ENCODE measurements at regions not wholly inside any gene's neighbourhood (a gene's known extent, or its start where the extent isn't known, plus 50 kb on each side); places are given as distances from the start of the nearest gene placed in this dataset.

DNA sequence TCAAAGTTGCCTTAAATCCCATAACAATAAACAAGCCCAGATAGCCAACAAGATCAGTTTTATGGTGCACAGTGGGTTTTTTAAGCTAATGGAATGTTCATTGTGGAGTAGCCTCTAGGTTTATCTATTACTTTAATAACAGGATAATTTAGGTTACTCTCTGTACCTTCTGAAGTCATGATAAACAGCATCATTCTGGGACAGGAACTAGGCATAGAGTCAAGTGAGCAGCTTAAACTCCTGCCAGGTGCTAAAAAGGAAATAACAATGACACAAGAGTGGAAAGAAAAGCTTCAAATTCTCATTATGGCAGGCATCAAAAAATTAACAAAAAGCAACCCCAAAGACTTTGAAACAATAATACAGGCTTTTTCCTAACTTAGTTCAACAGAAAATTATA lies 228.8 kb downstream of the HACE1 start:
- H3K27me3 ChIP-seq (ENCODE audit: control insufficient read depth in 2 of 2, insufficient read depth in 2 of 2, low read length in 2 of 2) = no peaks in the 10 kb centered on the region
- DNase-seq (ENCODE audit: low read depth, low spot score) = no peak

DNA sequence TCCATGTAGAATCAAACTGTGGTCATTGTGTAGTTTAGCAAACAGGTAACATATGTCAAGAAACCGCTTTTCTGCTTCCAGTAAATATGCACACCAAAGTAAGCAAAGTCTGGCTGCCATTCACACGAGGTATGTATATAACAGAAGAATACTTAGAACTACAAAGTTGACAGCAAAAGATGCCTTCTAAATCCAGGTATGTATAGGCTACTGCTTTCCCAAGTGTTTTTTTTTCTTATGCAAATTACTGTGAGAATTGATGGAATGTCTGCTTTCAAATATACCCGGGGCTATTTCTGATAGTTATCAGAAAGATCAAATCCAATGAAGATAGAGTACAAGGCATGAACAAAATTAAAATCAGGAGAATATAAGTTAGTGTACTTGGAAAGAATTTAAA lies 229.2 kb downstream of the HACE1 start:
- dilution Hi-C loops (cut with MboI; ENCODE audit: extremely low pct_ligation_motif_present, low sequenced_read_pairs) = no loop called here
- Histone ChIP-seq H3K9ac (replicated peaks; ENCODE audit: extremely low read depth, insufficient read depth, low read length) (no peak overlapping the region), H3K9me1 (replicated peaks; ENCODE audit: control insufficient read depth, extremely low read depth, insufficient read depth, low read length) (no peaks in the 10 kb centered on the region), H3K4me3 (replicated peaks in 1 of 3; ENCODE audit: insufficient read depth in 1 of 3, low read depth in 1 of 3, low read length in 3 of 3) (no peak overlapping the region), H3K27ac (ENCODE audit: insufficient read depth, low read depth, low read length) (no peak overlapping the region), H3K4me2 (ENCODE audit: insufficient read depth, low read length) (no peak overlapping the region), H3K4me1 (ENCODE audit: control insufficient read depth, extremely low read depth, insufficient read depth, low read length) (peaks cover 10% of the 10 kb centered on the region), H3K79me2 (ENCODE audit: control insufficient read depth, insufficient read depth, low read length) (no peaks in the 10 kb centered on the region), H4K20me1 (replicated peaks; ENCODE audit: control insufficient read depth, extremely low read depth, insufficient read depth, low read length) (no peaks in the 10 kb centered on the region), H2AFZ (ENCODE audit: low read depth, low read length) (no peak overlapping the region), H3K27me3 (ENCODE audit: control insufficient read depth in 2 of 2, insufficient read depth in 2 of 2, low read length in 2 of 2) (no peaks in the 10 kb centered on the region), H3K9me3 (replicated peaks; ENCODE audit: control insufficient read depth, insufficient read depth, low read length) (no peaks in the 10 kb centered on the region), H3K36me3 (ENCODE audit: control insufficient read depth in 2 of 2, extremely low read depth in 1 of 2, insufficient read depth in 2 of 2, low read length in 2 of 2) (no peaks in the 10 kb centered on the region)
- ChIA-PET CTCF (no interaction called here), POLR2A (no interaction called here)
- TF ChIP-seq POLR2AphosphoS5 (IDR thresholded peaks at IDR 0.05; ENCODE audit: insufficient read depth, low read depth, low read length) (no peak), POLR2A (IDR thresholded peaks at IDR 0.05; ENCODE audit: low read depth, low read length) (no peak), EZH2 (IDR thresholded peaks at IDR 0.05; ENCODE audit: borderline replicate concordance, low read depth, low read length, severe bottlenecking) (no peak), GATA2 (IDR thresholded peaks at IDR 0.05; ENCODE audit: insufficient read depth, insufficient read length, low read depth, low read length) (no peak)
- TF ChIP-seq, protein P1, sequence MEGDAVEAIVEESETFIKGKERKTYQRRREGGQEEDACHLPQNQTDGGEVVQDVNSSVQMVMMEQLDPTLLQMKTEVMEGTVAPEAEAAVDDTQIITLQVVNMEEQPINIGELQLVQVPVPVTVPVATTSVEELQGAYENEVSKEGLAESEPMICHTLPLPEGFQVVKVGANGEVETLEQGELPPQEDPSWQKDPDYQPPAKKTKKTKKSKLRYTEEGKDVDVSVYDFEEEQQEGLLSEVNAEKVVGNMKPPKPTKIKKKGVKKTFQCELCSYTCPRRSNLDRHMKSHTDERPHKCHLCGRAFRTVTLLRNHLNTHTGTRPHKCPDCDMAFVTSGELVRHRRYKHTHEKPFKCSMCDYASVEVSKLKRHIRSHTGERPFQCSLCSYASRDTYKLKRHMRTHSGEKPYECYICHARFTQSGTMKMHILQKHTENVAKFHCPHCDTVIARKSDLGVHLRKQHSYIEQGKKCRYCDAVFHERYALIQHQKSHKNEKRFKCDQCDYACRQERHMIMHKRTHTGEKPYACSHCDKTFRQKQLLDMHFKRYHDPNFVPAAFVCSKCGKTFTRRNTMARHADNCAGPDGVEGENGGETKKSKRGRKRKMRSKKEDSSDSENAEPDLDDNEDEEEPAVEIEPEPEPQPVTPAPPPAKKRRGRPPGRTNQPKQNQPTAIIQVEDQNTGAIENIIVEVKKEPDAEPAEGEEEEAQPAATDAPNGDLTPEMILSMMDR (IDR thresholded peaks at IDR 0.05; ENCODE audit: extremely low read depth in 1 of 2, insufficient read depth in 1 of 2, low read depth in 1 of 2, low read length in 2 of 2) = no peak
- TF ChIP-seq, protein P2, sequence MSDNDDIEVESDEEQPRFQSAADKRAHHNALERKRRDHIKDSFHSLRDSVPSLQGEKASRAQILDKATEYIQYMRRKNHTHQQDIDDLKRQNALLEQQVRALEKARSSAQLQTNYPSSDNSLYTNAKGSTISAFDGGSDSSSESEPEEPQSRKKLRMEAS (IDR thresholded peaks at IDR 0.05; ENCODE audit: insufficient read depth, insufficient read length) = no peak
- DNase-seq (ENCODE audit: low read depth, low spot score) = no peak
- intact Hi-C loops (cut with micrococcal nuclease) = loop anchor here (10.0 kb wide), 1 partner anchor 866 kb away; no protein-coding TSS in a partner anchor
- BruUV-seq (replicated peaks) = no TSS peak
- no peak for FAIRE-seq

More for the DNA sequence above, 228.8 kb downstream of the HACE1 start:
- Histone ChIP-seq H4K20me1 (replicated peaks; ENCODE audit: control insufficient read depth, extremely low read depth, insufficient read depth, low read length) (no peaks in the 10 kb centered on the region), H3K9me1 (replicated peaks; ENCODE audit: control insufficient read depth, extremely low read depth, insufficient read depth, low read length) (no peaks in the 10 kb centered on the region), H3K9ac (replicated peaks; ENCODE audit: extremely low read depth, insufficient read depth, low read length) (no peak overlapping the region), H3K27ac (ENCODE audit: insufficient read depth, low read depth, low read length) (no peak overlapping the region), H3K4me3 (replicated peaks in 1 of 3; ENCODE audit: insufficient read depth in 1 of 3, low read depth in 1 of 3, low read length in 3 of 3) (no peak overlapping the region), H3K9me3 (replicated peaks; ENCODE audit: control insufficient read depth, insufficient read depth, low read length) (no peaks in the 10 kb centered on the region), H3K36me3 (ENCODE audit: control insufficient read depth in 2 of 2, extremely low read depth in 1 of 2, insufficient read depth in 2 of 2, low read length in 2 of 2) (no peaks in the 10 kb centered on the region), H2AFZ (ENCODE audit: low read depth, low read length) (no peak overlapping the region), H3K4me1 (ENCODE audit: control insufficient read depth, extremely low read depth, insufficient read depth, low read length) (peaks cover 10% of the 10 kb centered on the region), H3K79me2 (ENCODE audit: control insufficient read depth, insufficient read depth, low read length) (no peaks in the 10 kb centered on the region), H3K4me2 (ENCODE audit: insufficient read depth, low read length) (no peak overlapping the region)
- intact Hi-C loops (cut with micrococcal nuclease) = loop anchor here (10.0 kb wide), 1 partner anchor 866 kb away; no protein-coding TSS in a partner anchor
- TF ChIP-seq, protein P1 (IDR thresholded peaks at IDR 0.05; ENCODE audit: extremely low read depth in 1 of 2, insufficient read depth in 1 of 2, low read depth in 1 of 2, low read length in 2 of 2) = no peak
- no peak for TF ChIP-seq FOS (IDR thresholded peaks at IDR 0.05; ENCODE audit: borderline replicate concordance, insufficient read depth, low read length)
- no peak for TF ChIP-seq EZH2 (IDR thresholded peaks at IDR 0.05; ENCODE audit: borderline replicate concordance, low read depth, low read length, severe bottlenecking)
- POLR2A ChIA-PET = no interaction called here
- no TSS peak for BruUV-seq (replicated peaks)
- CTCF ChIA-PET = no interaction called here
- FAIRE-seq = no peak
- dilution Hi-C loops (cut with MboI; ENCODE audit: extremely low pct_ligation_motif_present, low sequenced_read_pairs) = no loop called here

Data from endothelial cell of umbilical vein (primary cell).